Ascending aorta (tissue), 2 donors: ENCODE measurements at regions not wholly inside any gene's neighbourhood (a gene's known extent, or its start where the extent isn't known, plus 50 kb on each side); places are given as distances from the start of the nearest gene placed in this dataset.

ENCODE experiments used
- DNase-seq, 2 donors: peaks; one replicate each; pipeline ENCODE4 v3.0.0-alpha.2; 2019; ENCODE audit warnings: low spot score in 2 of 2
- H3K27ac ChIP-seq, 2 donors: fragments of 200-600 bp; sonication (generic); one replicate each; pipeline ENCODE4 v1.5.1; 2016 to 2017; ENCODE audit warnings: mild to moderate bottlenecking in 1 of 2
- H3K27me3 ChIP-seq: fragments of 200-600 bp; sonication (generic); one replicate; pipeline ENCODE4 v1.5.1; 2017
- H3K36me3 ChIP-seq, 2 donors: fragments of 200-600 bp; sonication (generic); one replicate each; pipeline ENCODE4 v1.5.1; 2016
- H3K4me1 ChIP-seq, 2 donors: fragments of 200-600 bp; sonication (generic); one replicate each; pipeline ENCODE4 v1.5.1; 2016 to 2017; ENCODE audit warnings: mild to moderate bottlenecking in 1 of 2
- H3K4me3 ChIP-seq, 2 donors: fragments of 200-600 bp; sonication (generic); one replicate each; pipeline ENCODE4 v1.5.1; 2016 to 2017; ENCODE audit warnings: mild to moderate bottlenecking in 1 of 2
- H3K9me3 ChIP-seq, 2 donors: fragments of 200-600 bp; sonication (generic); one replicate each; pipeline ENCODE4 v1.5.1; 2016
- intact Hi-C: fragments of 100-400 bp; cut with DNase I; formaldehyde crosslinking; loops from one replicate; pipeline ENCODE4 v1.15.1; 2023
- TF ChIP-seq, protein P1 (sequence below), 3 experiments: fragments of 200-600 bp in 2 of 3; fragments of 450-650 bp in 1 of 3; sonication (generic) in 2 of 3; IDR thresholded peaks; one replicate each; pipeline ENCODE4 v1.5.1; 2016 to 2019; ENCODE audit warnings: antibody characterized with exemption in 3 of 3, mild to moderate bottlenecking in 1 of 3, moderate library complexity in 1 of 3

DNA sequence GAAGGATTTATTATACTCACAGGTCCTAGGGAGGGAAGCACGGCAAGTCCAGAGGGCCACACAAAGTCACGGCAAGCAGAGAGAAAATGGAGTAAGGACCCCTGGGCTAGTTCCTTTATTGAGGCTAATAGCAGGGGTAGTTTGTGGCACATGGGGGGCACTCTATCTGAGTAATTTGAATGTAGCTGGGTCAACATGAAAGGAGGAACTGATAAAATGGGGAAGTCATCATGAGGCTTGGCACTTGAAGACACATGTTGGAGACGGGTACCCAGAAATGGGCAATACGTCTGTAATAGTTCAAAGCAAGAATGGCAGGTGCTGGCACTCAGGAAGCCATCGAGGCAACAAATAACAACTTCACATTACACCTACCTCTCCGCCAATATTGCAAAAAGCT, 1136.4 kb downstream of the MRPL39 start:
- no peaks in the 10 kb centered on the region for H3K9me3 ChIP-seq
- TF ChIP-seq, protein P1, sequence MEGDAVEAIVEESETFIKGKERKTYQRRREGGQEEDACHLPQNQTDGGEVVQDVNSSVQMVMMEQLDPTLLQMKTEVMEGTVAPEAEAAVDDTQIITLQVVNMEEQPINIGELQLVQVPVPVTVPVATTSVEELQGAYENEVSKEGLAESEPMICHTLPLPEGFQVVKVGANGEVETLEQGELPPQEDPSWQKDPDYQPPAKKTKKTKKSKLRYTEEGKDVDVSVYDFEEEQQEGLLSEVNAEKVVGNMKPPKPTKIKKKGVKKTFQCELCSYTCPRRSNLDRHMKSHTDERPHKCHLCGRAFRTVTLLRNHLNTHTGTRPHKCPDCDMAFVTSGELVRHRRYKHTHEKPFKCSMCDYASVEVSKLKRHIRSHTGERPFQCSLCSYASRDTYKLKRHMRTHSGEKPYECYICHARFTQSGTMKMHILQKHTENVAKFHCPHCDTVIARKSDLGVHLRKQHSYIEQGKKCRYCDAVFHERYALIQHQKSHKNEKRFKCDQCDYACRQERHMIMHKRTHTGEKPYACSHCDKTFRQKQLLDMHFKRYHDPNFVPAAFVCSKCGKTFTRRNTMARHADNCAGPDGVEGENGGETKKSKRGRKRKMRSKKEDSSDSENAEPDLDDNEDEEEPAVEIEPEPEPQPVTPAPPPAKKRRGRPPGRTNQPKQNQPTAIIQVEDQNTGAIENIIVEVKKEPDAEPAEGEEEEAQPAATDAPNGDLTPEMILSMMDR (IDR thresholded peaks at IDR 0.05) = no peak
- no peaks in the 10 kb centered on the region for H3K4me1 ChIP-seq
- no peaks in the 10 kb centered on the region for H3K36me3 ChIP-seq
- DNase-seq = no peak
- no peak overlapping the region for H3K27ac ChIP-seq
- intact Hi-C loops = no loop called here
- no peaks in the 10 kb centered on the region for H3K27me3 ChIP-seq
- no peak overlapping the region for H3K4me3 ChIP-seq

DNA sequence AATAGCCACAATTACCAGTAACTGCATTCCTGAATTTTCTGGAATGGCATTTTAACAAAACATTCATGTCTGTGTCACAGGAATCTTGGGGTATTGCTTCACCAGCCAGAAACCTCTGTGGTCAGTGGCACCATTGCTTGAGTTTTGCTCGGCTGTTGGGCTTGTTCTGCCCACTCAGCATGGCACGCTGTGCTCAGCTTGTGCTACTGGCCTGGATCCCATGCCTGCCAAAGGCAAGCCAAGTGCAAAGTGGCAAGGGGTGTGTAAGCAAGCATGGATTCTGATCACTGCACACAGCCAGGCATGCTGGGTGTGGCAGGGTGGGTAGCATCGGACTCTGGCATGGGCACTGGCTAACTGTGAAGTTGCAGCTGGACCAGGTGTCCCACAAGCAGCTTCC, 1150.9 kb downstream of the MRPL39 start:
- no peak for DNase-seq
- H3K9me3 ChIP-seq = no peaks in the 10 kb centered on the region
- intact Hi-C loops = no loop called here
- H3K4me3 ChIP-seq = no peak overlapping the region
- TF ChIP-seq, protein P1 (IDR thresholded peaks at IDR 0.05) = no peak
- no peaks in the 10 kb centered on the region for H3K4me1 ChIP-seq
- no peaks in the 10 kb centered on the region for H3K27me3 ChIP-seq
- no peaks in the 10 kb centered on the region for H3K36me3 ChIP-seq
- H3K27ac ChIP-seq = no peak overlapping the region

DNA sequence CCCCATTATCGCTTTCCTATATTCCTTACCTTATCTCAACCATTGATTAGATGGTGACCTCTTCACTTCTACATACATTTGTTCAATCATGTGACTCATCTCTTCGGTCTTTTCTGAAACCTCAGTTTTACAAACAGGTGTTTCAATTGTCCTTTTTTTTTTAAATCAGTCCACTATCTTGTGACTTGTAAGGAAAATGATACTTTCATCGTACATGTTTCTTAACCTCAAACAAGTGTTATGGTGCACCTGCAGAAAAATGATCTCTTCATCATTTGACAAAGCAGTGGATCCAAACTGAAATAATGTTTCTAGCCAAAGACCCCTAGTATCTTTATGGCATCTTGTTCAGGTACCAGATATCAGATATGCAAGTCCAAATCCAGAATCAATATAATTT, 1157.2 kb downstream of the MRPL39 start:
- TF ChIP-seq, protein P1 (IDR thresholded peaks at IDR 0.05) = no peak
- Histone ChIP-seq H3K4me3 (no peak overlapping the region), H3K27ac (no peak overlapping the region), H3K27me3 (no peaks in the 10 kb centered on the region), H3K36me3 (no peaks in the 10 kb centered on the region), H3K9me3 (no peaks in the 10 kb centered on the region), H3K4me1 (no peaks in the 10 kb centered on the region)
- intact Hi-C loops = no loop called here
- DNase-seq = no peak

DNA sequence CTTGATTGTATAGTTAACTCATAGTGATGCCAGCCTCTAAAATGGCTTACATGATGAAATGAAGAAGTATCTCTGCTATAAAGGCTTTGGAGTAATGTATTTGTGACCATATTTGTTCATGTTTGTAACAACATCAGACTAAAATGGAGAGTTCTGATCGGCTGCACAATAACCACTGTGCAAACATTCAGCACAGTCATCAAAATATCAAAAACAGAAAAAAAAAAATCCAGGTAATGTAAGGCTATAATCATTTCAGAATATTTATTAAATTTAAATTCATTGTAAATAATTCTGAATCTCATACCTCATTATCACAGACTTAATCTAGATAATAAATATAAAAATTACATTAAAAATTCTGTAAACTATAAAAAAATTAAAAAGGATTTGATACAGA, 1161.8 kb downstream of the MRPL39 start:
- DNase-seq = no peak
- intact Hi-C loops = no loop called here
- H3K27ac ChIP-seq = no peak overlapping the region
- TF ChIP-seq, protein P1 (IDR thresholded peaks at IDR 0.05) = no peak
- no peaks in the 10 kb centered on the region for H3K4me1 ChIP-seq
- H3K27me3 ChIP-seq = no peaks in the 10 kb centered on the region
- no peak overlapping the region for H3K4me3 ChIP-seq
- H3K9me3 ChIP-seq = no peaks in the 10 kb centered on the region
- no peaks in the 10 kb centered on the region for H3K36me3 ChIP-seq

DNA sequence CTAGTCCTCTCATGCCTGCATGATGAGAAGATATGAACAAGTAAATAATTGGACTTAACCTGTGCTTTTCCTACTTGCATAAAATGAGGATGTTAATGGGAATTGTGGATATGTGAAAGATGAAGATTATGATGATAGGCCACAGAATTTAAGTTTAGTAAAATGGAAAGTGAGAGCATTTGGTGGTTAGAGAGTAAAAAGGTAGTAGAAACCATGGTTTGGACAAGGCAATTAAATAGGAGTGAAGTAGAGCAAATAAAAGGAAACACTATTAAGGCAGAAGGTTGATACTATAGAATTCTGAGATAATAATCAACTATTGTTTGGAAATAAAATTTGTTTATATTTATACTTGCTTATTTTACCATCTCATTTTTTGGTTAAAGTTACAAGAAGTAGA, 1162.5 kb downstream of the MRPL39 start:
- TF ChIP-seq, protein P1 (IDR thresholded peaks at IDR 0.05) = no peak
- DNase-seq = no peak
- Histone ChIP-seq H3K27ac (no peak overlapping the region), H3K27me3 (no peaks in the 10 kb centered on the region), H3K36me3 (no peaks in the 10 kb centered on the region), H3K4me3 (no peak overlapping the region), H3K9me3 (no peaks in the 10 kb centered on the region), H3K4me1 (no peaks in the 10 kb centered on the region)
- intact Hi-C loops = no loop called here

DNA sequence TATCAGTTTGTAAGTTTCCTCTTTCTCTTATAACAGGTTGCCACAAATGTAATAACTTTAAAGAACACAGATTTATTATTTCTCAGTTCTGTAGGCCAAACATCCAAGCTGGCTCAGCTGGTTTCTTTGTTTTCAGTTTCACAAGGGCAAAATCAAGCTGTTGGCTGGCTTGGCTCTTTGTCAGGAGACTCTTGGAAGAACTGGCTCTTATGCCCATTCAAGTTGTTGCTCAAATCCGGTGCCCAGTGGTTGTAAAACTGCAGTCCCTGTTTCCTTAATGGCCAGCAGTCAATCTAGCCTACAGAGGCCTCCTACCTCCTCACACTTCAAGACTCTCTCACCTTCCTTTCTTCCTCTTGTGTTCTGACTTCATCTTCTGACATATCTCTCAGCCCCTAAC, 1171.0 kb downstream of the MRPL39 start:
- intact Hi-C loops = no loop called here
- Histone ChIP-seq H3K36me3 (no peaks in the 10 kb centered on the region), H3K4me1 (no peaks in the 10 kb centered on the region), H3K4me3 (no peak overlapping the region), H3K27ac (no peak overlapping the region), H3K27me3 (no peaks in the 10 kb centered on the region), H3K9me3 (no peaks in the 10 kb centered on the region)
- no peak for DNase-seq
- TF ChIP-seq, protein P1 (IDR thresholded peaks at IDR 0.05) = no peak
